Ectodermal cell (in vitro differentiated cells): ENCODE measurements at regions not wholly inside any gene's neighbourhood (a gene's known extent, or its start where the extent isn't known, plus 50 kb on each side); places are given as distances from the start of the nearest gene placed in this dataset.

Source experiments
- H3K27ac ChIP-seq: 2 replicates; pipeline ENCODE4 v1.7.0; 2013; ENCODE audit warnings: mild to moderate bottlenecking, low read depth, low read length; ENCODE audit not compliant: insufficient read depth, poor library complexity, severe bottlenecking
- H3K27me3 ChIP-seq: 2 replicates; pipeline ENCODE4 v1.7.0; 2013; ENCODE audit warnings: mild to moderate bottlenecking, low read length; ENCODE audit not compliant: insufficient read depth, control insufficient read depth, poor library complexity, severe bottlenecking
- H3K36me3 ChIP-seq: one replicate; pipeline ENCODE4 v1.7.0; 2013; ENCODE audit warnings: low read length; ENCODE audit not compliant: control insufficient read depth, insufficient read depth
- H3K4me1 ChIP-seq: one replicate; pipeline ENCODE4 v1.7.0; 2013; ENCODE audit warnings: low read length; ENCODE audit not compliant: control insufficient read depth, insufficient read depth
- H3K4me3 ChIP-seq: 2 replicates; pipeline ENCODE4 v1.7.0; 2013; ENCODE audit warnings: low read depth, low read length, control low read depth; ENCODE audit not compliant: insufficient read depth
- H3K9me3 ChIP-seq: 2 replicates; pipeline ENCODE4 v1.7.0; 2013; ENCODE audit warnings: mild to moderate bottlenecking, low read length, moderate library complexity; ENCODE audit not compliant: control insufficient read depth
- WGBS, 2 experiments: methylation state at CpG; one replicate each; pipeline ENCODE4 v1.1.7; 2013; ENCODE audit warnings: missing lambda C conversion rate in 2 of 2; 5-methylcytosine and 5-hydroxymethylcytosine counted together

- WGBS, 2 experiments, result 87 to 97% methylated on average over 4 to 6 of the region's 6 CpGs
- Histone ChIP-seq H3K4me3 (no peak overlapping the region), H3K9me3 (no peaks in the 10 kb centered on the region), H3K4me1 (no peaks in the 10 kb centered on the region), H3K27me3 (no peaks in the 10 kb centered on the region), H3K27ac (no peak overlapping the region), H3K36me3 (no peaks in the 10 kb centered on the region)
These were observed 437.2 kb upstream of the PKDCC start for GRCh38 chr2:41610501-41611190.

DNA sequence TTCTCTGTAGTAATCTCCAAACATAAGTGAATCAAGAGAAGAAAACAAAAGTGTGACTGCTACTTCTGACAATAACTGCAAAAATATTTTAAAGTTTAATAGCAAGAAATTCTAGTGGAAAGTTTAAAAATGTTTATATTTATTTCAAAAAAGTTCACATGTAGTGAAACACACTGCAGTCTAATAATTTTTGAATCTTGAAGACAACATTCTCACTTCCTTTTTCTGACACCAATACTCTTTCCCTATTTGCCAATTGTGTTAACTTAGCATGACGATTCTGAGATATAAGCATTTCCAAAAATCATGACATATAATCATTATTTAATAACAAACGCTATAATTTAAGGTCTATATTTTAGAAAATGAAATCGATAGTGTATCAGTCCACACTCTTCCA is 429.1 kb upstream of the PKDCC start:
- H3K27me3 ChIP-seq, result no peaks in the 10 kb centered on the region
- 98% methylated on average over 2 of the region's 3 CpGs; no CpG with 5 or more reads in 1 of the 2 experiments for WGBS, 2 experiments

DNA sequence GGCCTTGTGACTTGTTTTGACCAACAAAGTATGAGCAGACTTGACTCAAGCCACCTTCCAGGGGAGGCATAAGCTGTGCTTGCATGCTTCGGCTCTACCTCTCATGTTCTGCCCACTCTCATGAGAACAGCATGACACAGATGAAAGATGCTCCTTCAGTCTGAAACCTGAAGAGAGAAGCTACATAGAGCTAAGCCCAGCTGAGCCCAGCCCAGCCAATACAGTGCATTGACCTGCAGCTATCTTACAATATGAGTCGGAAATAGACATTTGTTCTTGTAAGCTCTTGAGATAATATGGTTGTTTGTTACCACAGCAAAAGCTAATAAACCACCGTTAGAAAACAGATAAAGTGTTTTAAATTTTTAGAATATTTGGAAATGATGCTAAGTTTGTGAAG is 426.7 kb upstream of the PKDCC start:
- no peak overlapping the region for H3K27ac ChIP-seq
- no peak overlapping the region for H3K4me3 ChIP-seq
- H3K27me3 ChIP-seq, result no peaks in the 10 kb centered on the region
- 93 to 96% methylated on average over 3 of the region's 3 CpGs for WGBS, 2 experiments
- no peaks in the 10 kb centered on the region for H3K4me1 ChIP-seq
- H3K36me3 ChIP-seq, result no peaks in the 10 kb centered on the region
- no peaks in the 10 kb centered on the region for H3K9me3 ChIP-seq

More for the DNA sequence above, 429.1 kb upstream of the PKDCC start:
- Histone ChIP-seq H3K36me3 (no peaks in the 10 kb centered on the region), H3K27ac (no peak overlapping the region), H3K9me3 (no peaks in the 10 kb centered on the region), H3K4me1 (no peaks in the 10 kb centered on the region), H3K4me3 (no peak overlapping the region)

- Histone ChIP-seq H3K27ac (no peak overlapping the region), H3K27me3 (no peaks in the 10 kb centered on the region), H3K9me3 (no peaks in the 10 kb centered on the region), H3K4me3 (no peak overlapping the region), H3K36me3 (no peaks in the 10 kb centered on the region), H3K4me1 (no peaks in the 10 kb centered on the region)
- WGBS, 2 experiments, result 91 to 96% methylated on average over 2 to 3 of the region's 3 CpGs
These were observed 426.3 kb upstream of the PKDCC start for GRCh38 chr2:41621563-41621962.

- H3K4me3 ChIP-seq, result no peak overlapping the region
- H3K9me3 ChIP-seq, result no peaks in the 10 kb centered on the region
- H3K27ac ChIP-seq, result no peak overlapping the region
- 94 to 98% methylated on average over 5 of the region's 5 CpGs for WGBS, 2 experiments
- no peaks in the 10 kb centered on the region for H3K27me3 ChIP-seq
- H3K36me3 ChIP-seq, result no peaks in the 10 kb centered on the region
- no peaks in the 10 kb centered on the region for H3K4me1 ChIP-seq
These were observed 425.5 kb upstream of the PKDCC start for GRCh38 chr2:41622301-41622700.

- Histone ChIP-seq H3K4me1 (no peaks in the 10 kb centered on the region), H3K4me3 (no peak overlapping the region), H3K27ac (no peak overlapping the region), H3K9me3 (no peaks in the 10 kb centered on the region), H3K27me3 (no peaks in the 10 kb centered on the region), H3K36me3 (no peaks in the 10 kb centered on the region)
- 100% methylated on average over 1 of the region's 2 CpGs for WGBS, 2 experiments
These were observed 420.9 kb upstream of the PKDCC start for GRCh38 chr2:41626936-41627335.

- Histone ChIP-seq H3K9me3 (no peaks in the 10 kb centered on the region), H3K27ac (no peak overlapping the region), H3K4me3 (no peak overlapping the region), H3K4me1 (no peaks in the 10 kb centered on the region), H3K36me3 (no peaks in the 10 kb centered on the region), H3K27me3 (no peaks in the 10 kb centered on the region)
- 83 to 94% methylated on average over 2 of the region's 2 CpGs for WGBS, 2 experiments
These were observed 413.1 kb upstream of the PKDCC start for GRCh38 chr2:41634686-41635085.

DNA sequence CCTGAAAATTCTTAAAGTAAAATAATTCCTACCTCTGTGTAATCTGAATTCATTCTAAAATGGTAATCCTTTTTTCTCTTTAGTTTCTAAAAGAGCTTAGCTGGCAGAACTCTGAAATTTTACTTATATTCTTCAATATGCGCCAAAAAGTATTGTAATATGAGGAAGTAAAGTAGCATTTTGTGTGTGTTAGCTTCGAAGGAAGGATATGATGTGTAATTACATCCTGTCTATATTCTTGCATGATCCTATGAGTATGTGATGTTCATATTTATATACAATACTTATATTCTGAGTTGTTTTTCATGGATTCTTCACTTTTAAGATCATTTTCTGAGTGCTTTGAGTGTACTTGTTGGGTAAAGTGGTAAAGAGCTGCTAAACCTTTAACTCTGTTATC is 402.9 kb upstream of the PKDCC start:
- H3K4me1 ChIP-seq, result no peaks in the 10 kb centered on the region
- H3K4me3 ChIP-seq, result no peak overlapping the region
- WGBS, 2 experiments, result 100% methylated on average over 2 of the region's 2 CpGs; no CpG with 5 or more reads in 1 of the 2 experiments
- H3K27ac ChIP-seq, result no peak overlapping the region
- no peaks in the 10 kb centered on the region for H3K9me3 ChIP-seq
- no peaks in the 10 kb centered on the region for H3K27me3 ChIP-seq
- H3K36me3 ChIP-seq, result no peaks in the 10 kb centered on the region

DNA sequence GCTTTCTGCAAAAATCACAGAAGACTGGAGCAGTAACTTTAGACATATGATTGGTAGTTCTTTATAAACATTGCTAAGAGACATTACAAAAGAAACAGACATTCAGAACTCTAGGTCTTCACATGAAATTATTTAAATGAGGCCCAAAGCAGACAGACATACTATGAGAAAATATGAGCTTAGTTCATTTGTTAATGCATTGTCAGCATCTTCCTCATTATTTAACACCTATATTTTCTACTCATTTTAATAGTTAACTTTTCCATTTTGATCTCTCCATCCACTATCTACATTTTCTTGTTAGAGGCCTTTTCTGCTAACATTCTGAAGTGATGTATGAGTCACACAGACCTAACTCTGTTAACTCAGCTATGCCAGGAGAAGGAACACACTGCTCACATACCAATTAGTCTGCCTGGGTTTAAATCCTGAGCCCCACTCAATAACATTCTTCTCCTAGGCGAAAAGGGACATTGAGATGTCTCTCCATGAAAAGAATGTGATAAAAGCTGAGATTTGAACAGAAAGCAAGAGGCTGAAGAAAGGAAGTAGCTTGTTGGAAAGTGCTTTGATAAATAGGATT is 400.3 kb upstream of the PKDCC start:
- H3K27me3 ChIP-seq, result no peaks in the 10 kb centered on the region
- no peaks in the 10 kb centered on the region for H3K4me1 ChIP-seq
- no peak overlapping the region for H3K27ac ChIP-seq
- H3K36me3 ChIP-seq, result no peaks in the 10 kb centered on the region
- no peaks in the 10 kb centered on the region for H3K9me3 ChIP-seq
- H3K4me3 ChIP-seq, result no peak overlapping the region
- 95% methylated on average over 1 of the region's 1 CpG; no CpG with 5 or more reads in 1 of the 2 experiments for WGBS, 2 experiments

DNA sequence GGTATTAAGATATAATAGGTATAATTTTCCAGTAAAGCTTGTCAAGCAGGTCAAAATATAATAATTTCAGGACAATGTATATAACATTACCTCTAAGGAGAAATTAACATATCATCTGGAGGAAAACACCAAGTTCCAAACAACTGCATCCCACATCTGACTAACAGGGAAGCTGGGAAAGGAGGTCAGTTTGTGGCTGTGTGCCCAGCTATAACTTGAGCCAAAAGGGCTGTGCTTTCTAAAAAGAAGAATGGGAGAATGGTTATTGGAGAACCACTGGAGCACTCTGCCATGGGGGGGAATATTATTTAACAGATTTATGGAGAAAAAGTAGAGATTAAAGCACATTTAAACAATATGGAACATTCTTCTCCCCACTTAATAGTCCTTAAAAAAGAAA is 390.6 kb upstream of the PKDCC start:
- Histone ChIP-seq H3K27ac (no peak overlapping the region), H3K4me1 (no peaks in the 10 kb centered on the region), H3K4me3 (no peak overlapping the region), H3K9me3 (no peaks in the 10 kb centered on the region), H3K27me3 (no peaks in the 10 kb centered on the region), H3K36me3 (no peaks in the 10 kb centered on the region)
